PFSK-1 (cell line): ENCODE measurements at regions not wholly inside any gene's neighbourhood (a gene's known extent, or its start where the extent isn't known, plus 50 kb on each side); places are given as distances from the start of the nearest gene placed in this dataset.

Experiments used
- POLR2AphosphoS5 ChIP-seq: IDR thresholded peaks from 2 replicates; pipeline ENCODE4 v1.6.1; 2012; ENCODE audit warnings: low read depth, mild to moderate bottlenecking, control low read depth, low read length, moderate library complexity
- REST ChIP-seq, 2 experiments: IDR thresholded peaks; 2 replicates each; pipeline versions ENCODE4 v1.6.1 to v1.8.0; 2011 to 2012; ENCODE audit warnings: low read depth in 2 of 2, low read length in 2 of 2, control low read depth in 1 of 2, inconsistent platforms in 1 of 2, mild to moderate bottlenecking in 1 of 2, moderate library complexity in 1 of 2; ENCODE audit not compliant: insufficient read depth in 1 of 2
- SIN3A ChIP-seq: IDR thresholded peaks from 2 replicates; pipeline ENCODE4 v1.6.1; 2012; ENCODE audit warnings: mild to moderate bottlenecking, low read length, moderate library complexity, borderline replicate concordance; ENCODE audit not compliant: insufficient read depth

- TF ChIP-seq POLR2AphosphoS5 (no peak), REST (IDR thresholded peaks at IDR 0.05; ENCODE audit: insufficient read depth in 1 of 2, low read depth in 2 of 2, low read length in 2 of 2) (no peak), SIN3A (no peak)
Observed at GRCh38 chr12:58452546-58452945, 467.8 kb downstream of the LRIG3 start.
